AG04449 (cell line): ENCODE measurements at regions not wholly inside any gene's neighbourhood (a gene's known extent, or its start where the extent isn't known, plus 50 kb on each side); places are given as distances from the start of the nearest gene placed in this dataset.

Experiments used
- CTCF ChIA-PET: fragments of 350-600 bp; formaldehyde crosslinking; extraction: SDS; loops from one replicate; lab custom pipeline; 2021; ENCODE audit warnings: antibody characterized with exemption; lab: Yijun Ruan, JAX
- POLR2A ChIA-PET: fragments of 400-600, 350-600 bp; formaldehyde crosslinking; extraction: SDS; loops from one replicate; lab custom pipeline; 2020; ENCODE audit warnings: antibody characterized with exemption, inconsistent platforms; lab: Yijun Ruan, JAX
- DNase-seq: peaks from one replicate; pipeline ENCODE4 v3.0.0-alpha.2; 2010; ENCODE audit warnings: low read depth, low spot score
- H3K4me3 ChIP-seq: 2 replicates; pipeline ENCODE4 v1.5.1; 2011; ENCODE audit warnings: low read depth, mild to moderate bottlenecking, control low read depth, low read length
- CTCF ChIP-seq: IDR thresholded peaks from one replicate; pipeline ENCODE4 v1.5.1; 2011; ENCODE audit warnings: mild to moderate bottlenecking, moderate library complexity, low read length, control low read depth, inconsistent platforms; ENCODE audit not compliant: insufficient read depth; ENCODE audit errors: missing control alignments

- H3K4me3 ChIP-seq = no peak overlapping the region
- no peak for DNase-seq
- CTCF ChIA-PET = no interaction called here
- no peak for TF ChIP-seq CTCF
- POLR2A ChIA-PET = no interaction called here
Measured at GRCh38 chr15:94937242-94937641, 705.9 kb downstream of the MCTP2 start.

- no peak for DNase-seq
- ChIA-PET CTCF (no interaction called here), POLR2A (no interaction called here)
- no peak overlapping the region for H3K4me3 ChIP-seq
- no peak for TF ChIP-seq CTCF
Measured at GRCh38 chr15:94943888-94944287, 712.5 kb downstream of the MCTP2 start.

GRCh38 chr15:94951538-94951937 lies 720.2 kb downstream of the MCTP2 start:
- ChIA-PET CTCF (no interaction called here), POLR2A (no interaction called here)
- H3K4me3 ChIP-seq = no peak overlapping the region
- DNase-seq = no peak
- TF ChIP-seq CTCF = no peak

GRCh38 chr15:94963953-94964352 lies 732.6 kb downstream of the MCTP2 start:
- H3K4me3 ChIP-seq = no peak overlapping the region
- ChIA-PET CTCF (no interaction called here), POLR2A (no interaction called here)
- TF ChIP-seq CTCF = no peak
- no peak for DNase-seq

GRCh38 chr15:94965593-94965992 lies 734.2 kb downstream of the MCTP2 start:
- H3K4me3 ChIP-seq = no peak overlapping the region
- no peak for TF ChIP-seq CTCF
- DNase-seq = no peak
- CTCF ChIA-PET = no interaction called here
- POLR2A ChIA-PET = no interaction called here

- no peak for DNase-seq
- POLR2A ChIA-PET = no interaction called here
- no peak overlapping the region for H3K4me3 ChIP-seq
- no peak for TF ChIP-seq CTCF
- CTCF ChIA-PET = no interaction called here
Measured at GRCh38 chr15:94968133-94968532, 736.8 kb downstream of the MCTP2 start.

GRCh38 chr15:94970096-94970495 lies 738.7 kb downstream of the MCTP2 start:
- no peak for DNase-seq
- CTCF ChIA-PET = no interaction called here
- POLR2A ChIA-PET = no interaction called here
- no peak overlapping the region for H3K4me3 ChIP-seq
- TF ChIP-seq CTCF = no peak
